DND-41 (cell line): ENCODE measurements at regions not wholly inside any gene's neighbourhood (a gene's known extent, or its start where the extent isn't known, plus 50 kb on each side); places are given as distances from the start of the nearest gene placed in this dataset.

Experiments
- EZH2 ChIP-seq: IDR thresholded peaks from 3 replicates; pipeline ENCODE4 v1.6.1; 2012; ENCODE audit warnings: borderline replicate concordance, low read depth, mild to moderate bottlenecking, moderate library complexity, low read length, inconsistent platforms; ENCODE audit not compliant: severe bottlenecking
- TF ChIP-seq, protein P1 (sequence below): IDR thresholded peaks from 2 replicates; pipeline ENCODE4 v1.5.1; 2012; ENCODE audit warnings: borderline replicate concordance, low read length, moderate library complexity, mild to moderate bottlenecking; ENCODE audit not compliant: poor library complexity, severe bottlenecking; ENCODE audit errors: extremely low read depth

DNA sequence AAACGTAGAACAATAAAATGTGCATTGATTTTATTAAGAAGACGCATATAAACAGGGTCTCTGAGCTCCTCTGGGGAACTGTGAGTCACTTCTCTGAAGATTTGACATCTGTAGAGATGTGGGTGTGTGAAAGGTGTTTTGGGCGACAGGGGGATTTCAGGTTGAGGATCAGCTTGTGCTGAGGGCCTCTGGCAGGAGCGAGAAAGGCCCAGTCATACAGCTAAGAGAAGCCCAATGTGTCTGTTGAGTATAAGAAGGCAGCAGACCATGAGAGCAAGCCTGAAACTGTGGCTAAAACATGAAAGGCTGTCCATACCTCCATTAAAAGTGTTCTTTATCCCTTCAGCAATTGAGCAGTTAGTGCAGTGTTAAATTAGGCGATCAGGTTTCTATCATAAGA is 406.5 kb upstream of the MON1B start:
- TF ChIP-seq, protein P1, sequence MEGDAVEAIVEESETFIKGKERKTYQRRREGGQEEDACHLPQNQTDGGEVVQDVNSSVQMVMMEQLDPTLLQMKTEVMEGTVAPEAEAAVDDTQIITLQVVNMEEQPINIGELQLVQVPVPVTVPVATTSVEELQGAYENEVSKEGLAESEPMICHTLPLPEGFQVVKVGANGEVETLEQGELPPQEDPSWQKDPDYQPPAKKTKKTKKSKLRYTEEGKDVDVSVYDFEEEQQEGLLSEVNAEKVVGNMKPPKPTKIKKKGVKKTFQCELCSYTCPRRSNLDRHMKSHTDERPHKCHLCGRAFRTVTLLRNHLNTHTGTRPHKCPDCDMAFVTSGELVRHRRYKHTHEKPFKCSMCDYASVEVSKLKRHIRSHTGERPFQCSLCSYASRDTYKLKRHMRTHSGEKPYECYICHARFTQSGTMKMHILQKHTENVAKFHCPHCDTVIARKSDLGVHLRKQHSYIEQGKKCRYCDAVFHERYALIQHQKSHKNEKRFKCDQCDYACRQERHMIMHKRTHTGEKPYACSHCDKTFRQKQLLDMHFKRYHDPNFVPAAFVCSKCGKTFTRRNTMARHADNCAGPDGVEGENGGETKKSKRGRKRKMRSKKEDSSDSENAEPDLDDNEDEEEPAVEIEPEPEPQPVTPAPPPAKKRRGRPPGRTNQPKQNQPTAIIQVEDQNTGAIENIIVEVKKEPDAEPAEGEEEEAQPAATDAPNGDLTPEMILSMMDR = no peak
- no peak for TF ChIP-seq EZH2
